Thymus (tissue), 11 donors: ENCODE measurements at regions not wholly inside any gene's neighbourhood (a gene's known extent, or its start where the extent isn't known, plus 50 kb on each side); places are given as distances from the start of the nearest gene placed in this dataset.

Experiments used
- DNase-seq, 9 donors: peaks; one replicate each; pipeline ENCODE4 v3.0.0-alpha.2; 2013; ENCODE audit warnings: low spot score in 9 of 9, low read depth in 6 of 9, missing footprints in 1 of 9
- H3K27ac ChIP-seq, 2 donors: one replicate each; pipeline ENCODE4 v1.5.1; 2013; ENCODE audit warnings: control low read depth in 1 of 2, low read depth in 1 of 2, low read length in 1 of 2, mild to moderate bottlenecking in 1 of 2, moderate library complexity in 1 of 2
- H3K27me3 ChIP-seq, 2 donors: one replicate each; pipeline ENCODE4 v1.5.1; 2013; ENCODE audit warnings: low read length in 1 of 2; ENCODE audit not compliant: control insufficient read depth in 2 of 2, insufficient read depth in 1 of 2
- H3K36me3 ChIP-seq, 2 donors: one replicate each; pipeline ENCODE4 v1.5.1; 2013; ENCODE audit warnings: low read length in 1 of 2, mild to moderate bottlenecking in 1 of 2, moderate library complexity in 1 of 2; ENCODE audit not compliant: control insufficient read depth in 2 of 2, insufficient read depth in 2 of 2
- H3K4me1 ChIP-seq, 2 donors: one replicate each; pipeline ENCODE4 v1.5.1; 2013; ENCODE audit warnings: low read length in 2 of 2; ENCODE audit not compliant: control insufficient read depth in 2 of 2, insufficient read depth in 2 of 2
- H3K4me3 ChIP-seq, 2 donors: one replicate each; pipeline ENCODE4 v1.5.1; 2013; ENCODE audit warnings: low read length in 2 of 2, control low read depth in 1 of 2, mild to moderate bottlenecking in 1 of 2
- H3K9me3 ChIP-seq, 2 donors: one replicate each; pipeline ENCODE4 v1.5.1; 2013; ENCODE audit warnings: low read length in 1 of 2, mild to moderate bottlenecking in 1 of 2; ENCODE audit not compliant: control insufficient read depth in 2 of 2, insufficient read depth in 1 of 2
- WGBS: extraction: QIAGEN DNeasy Blood & Tissue Kit; methylation state at CpG from one replicate; pipeline ENCODE4 v1.1.7; 2013; 5-methylcytosine and 5-hydroxymethylcytosine counted together
- donor health status: healthy.

DNA sequence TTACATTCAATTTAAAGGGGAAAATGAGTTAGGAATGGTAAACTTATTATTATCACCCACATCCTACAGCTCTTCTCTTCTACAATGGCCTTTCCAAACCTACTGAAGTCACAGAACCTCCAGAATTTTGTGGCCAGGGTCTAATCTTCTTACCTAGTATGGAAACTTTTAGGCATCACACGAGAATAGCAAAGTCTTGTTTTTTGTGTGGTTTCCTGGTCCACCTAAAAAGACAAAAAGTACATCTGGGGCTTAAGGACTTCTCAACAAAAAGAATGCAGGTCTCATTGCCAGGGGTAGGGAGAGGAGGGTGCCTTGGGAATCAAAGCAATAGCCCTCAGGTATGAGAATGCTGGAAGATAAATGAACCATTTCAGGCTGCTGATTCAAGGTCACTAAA lies 345.3 kb downstream of the LMX1A start:
- H3K27ac ChIP-seq = no peak overlapping the region
- 86% methylated on average over 1 of the region's 1 CpG for WGBS
- no peaks in the 10 kb centered on the region for H3K36me3 ChIP-seq
- H3K4me3 ChIP-seq = no peak overlapping the region
- no peaks in the 10 kb centered on the region for H3K27me3 ChIP-seq
- no peak for DNase-seq
- no peaks in the 10 kb centered on the region for H3K4me1 ChIP-seq
- no peaks in the 10 kb centered on the region for H3K9me3 ChIP-seq

DNA sequence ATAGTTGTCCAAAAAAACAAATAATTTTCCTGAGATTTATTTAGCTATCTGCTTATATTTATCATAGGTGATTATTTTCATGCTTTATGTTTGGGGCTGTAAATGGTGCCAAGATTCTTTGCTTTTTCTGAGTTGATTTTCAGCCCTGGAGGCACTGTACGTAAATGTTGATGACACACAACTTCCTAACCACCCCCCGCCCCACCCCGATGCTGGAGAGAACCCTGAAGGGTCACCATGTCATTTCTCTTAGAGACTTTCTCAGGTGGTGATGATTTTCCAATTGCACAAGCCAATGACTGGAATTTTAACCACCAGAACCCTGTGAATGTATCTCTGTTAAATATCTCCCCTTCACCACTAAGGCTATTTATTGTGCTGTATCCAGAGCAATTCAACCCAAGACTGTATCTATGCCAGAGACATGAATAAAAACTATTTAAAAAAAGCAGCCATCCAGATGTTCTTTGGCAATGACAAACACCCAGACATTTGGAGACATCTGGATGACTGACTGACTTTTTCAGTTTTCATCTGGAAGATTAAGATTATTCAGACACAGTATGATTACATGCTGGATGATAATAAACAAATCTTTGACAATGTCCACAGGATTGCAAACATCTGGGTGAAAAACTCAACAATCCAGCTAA lies 346.0 kb downstream of the LMX1A start:
- no peaks in the 10 kb centered on the region for H3K27me3 ChIP-seq
- no peaks in the 10 kb centered on the region for H3K9me3 ChIP-seq
- H3K27ac ChIP-seq = no peak overlapping the region
- no peaks in the 10 kb centered on the region for H3K36me3 ChIP-seq
- H3K4me1 ChIP-seq = no peaks in the 10 kb centered on the region
- WGBS = 78% methylated on average over 3 of the region's 3 CpGs
- DNase-seq = no peak
- H3K4me3 ChIP-seq = no peak overlapping the region

DNA sequence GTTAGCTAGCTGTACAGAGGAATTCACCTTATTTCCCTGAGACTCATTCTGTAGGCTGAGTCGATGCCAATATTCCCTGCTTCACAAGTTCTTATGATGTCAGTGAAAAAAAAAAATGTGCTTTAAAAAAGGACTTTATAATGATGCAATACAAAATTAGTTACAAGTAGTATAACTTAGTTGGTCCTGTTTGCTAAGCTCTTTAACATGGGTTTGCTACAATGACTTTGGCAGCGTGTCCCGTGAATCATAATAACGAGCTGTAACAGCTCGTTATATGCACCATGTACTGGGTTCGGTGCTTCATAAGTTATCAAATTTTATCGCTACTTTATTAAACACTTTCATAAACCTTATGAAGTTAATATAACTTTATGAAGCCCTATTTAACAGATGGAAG lies 349.7 kb downstream of the LMX1A start:
- no peak overlapping the region for H3K4me3 ChIP-seq
- WGBS = 97% methylated on average over 7 of the region's 7 CpGs
- H3K36me3 ChIP-seq = no peaks in the 10 kb centered on the region
- no peaks in the 10 kb centered on the region for H3K27me3 ChIP-seq
- no peaks in the 10 kb centered on the region for H3K9me3 ChIP-seq
- no peaks in the 10 kb centered on the region for H3K4me1 ChIP-seq
- H3K27ac ChIP-seq = no peak overlapping the region
- no peak for DNase-seq

DNA sequence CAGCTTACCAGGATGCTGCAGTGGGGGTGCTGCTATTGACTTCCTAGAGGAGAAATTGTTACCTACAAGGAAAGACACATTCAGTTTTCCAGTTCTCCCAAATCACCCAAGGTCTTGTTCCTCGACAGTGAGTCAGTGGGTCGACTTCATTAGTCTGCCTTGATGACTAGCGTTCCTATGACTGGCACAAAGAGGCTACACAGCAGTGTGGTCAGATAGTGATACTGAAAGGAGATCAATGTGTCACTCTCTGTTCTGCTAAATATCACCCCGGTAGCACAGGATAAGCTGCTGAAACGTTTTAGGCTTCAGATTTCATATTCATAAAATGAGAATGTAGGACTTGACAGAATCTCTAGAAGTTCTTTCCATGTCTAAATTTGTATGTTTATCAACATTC lies 357.4 kb downstream of the LMX1A start:
- no peaks in the 10 kb centered on the region for H3K4me1 ChIP-seq
- DNase-seq = no peak
- WGBS = 89% methylated on average over 5 of the region's 5 CpGs
- no peaks in the 10 kb centered on the region for H3K27me3 ChIP-seq
- H3K4me3 ChIP-seq = no peak overlapping the region
- no peaks in the 10 kb centered on the region for H3K36me3 ChIP-seq
- H3K9me3 ChIP-seq = no peaks in the 10 kb centered on the region
- H3K27ac ChIP-seq = no peak overlapping the region

DNA sequence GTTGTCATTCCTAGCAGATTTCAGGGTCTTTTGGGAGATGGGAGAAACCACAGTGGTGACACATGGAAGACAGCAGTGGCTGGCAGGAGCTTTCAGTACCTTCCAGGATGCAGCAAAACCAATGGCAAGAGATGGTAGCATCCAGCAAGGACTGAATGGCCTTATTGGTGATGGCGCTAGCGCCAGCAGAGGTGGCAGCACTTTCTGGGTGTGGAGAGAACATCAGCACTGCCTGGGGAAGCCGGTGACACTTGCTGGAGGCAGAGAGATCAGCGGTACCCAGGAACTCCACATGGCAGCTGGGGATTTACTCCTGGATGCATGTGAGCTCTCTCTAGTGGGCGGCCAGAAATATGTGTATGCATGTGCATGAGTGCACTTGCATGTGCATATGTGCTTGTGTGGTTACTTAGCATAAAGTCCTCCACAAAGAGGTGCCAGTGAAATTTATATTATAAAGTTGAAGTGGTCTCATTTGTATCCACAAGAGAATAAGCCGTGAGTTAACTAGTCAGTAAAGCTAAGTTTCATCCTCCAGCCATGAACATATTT lies 364.7 kb downstream of the LMX1A start:
- WGBS = 97% methylated on average over 6 of the region's 6 CpGs
- no peak for DNase-seq

DNA sequence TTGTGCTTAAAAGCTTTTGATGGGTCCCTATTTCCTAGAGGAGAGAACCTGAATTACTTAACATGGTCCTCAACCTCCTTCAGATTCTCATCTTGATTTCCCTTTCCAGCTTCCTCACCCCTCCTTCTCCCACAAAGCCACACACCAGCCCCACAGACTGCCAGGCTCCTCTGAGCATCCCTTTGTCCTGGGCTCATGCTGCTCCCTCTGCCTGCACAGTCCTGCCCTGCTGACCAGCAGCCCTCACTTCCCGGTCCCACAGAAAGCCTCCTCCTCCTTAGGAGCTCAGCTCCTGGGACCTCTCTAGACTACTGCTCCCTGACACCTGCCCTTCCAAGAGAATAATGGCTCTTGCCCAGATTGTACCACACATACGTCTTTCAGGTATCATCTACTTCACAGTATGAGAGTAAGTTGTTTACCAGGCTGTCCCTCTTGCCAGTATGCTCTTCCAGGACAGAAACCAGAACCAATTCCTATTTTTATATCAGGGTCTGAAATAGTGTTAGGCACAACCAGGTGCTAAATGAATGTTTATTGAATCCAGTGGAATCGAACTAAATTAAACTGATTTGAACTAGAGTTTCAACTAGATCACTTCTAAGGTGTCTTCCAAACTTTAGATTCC lies 373.4 kb downstream of the LMX1A start:
- DNase-seq = no peak
- no peak overlapping the region for H3K4me3 ChIP-seq
- no peaks in the 10 kb centered on the region for H3K27me3 ChIP-seq
- no peak overlapping the region for H3K27ac ChIP-seq
- 90% methylated on average over 3 of the region's 3 CpGs for WGBS
- no peaks in the 10 kb centered on the region for H3K4me1 ChIP-seq
- no peaks in the 10 kb centered on the region for H3K36me3 ChIP-seq
- H3K9me3 ChIP-seq = no peaks in the 10 kb centered on the region

More for the DNA sequence above, 364.7 kb downstream of the LMX1A start:
- Histone ChIP-seq H3K36me3 (no peaks in the 10 kb centered on the region), H3K27ac (no peak overlapping the region), H3K4me1 (no peaks in the 10 kb centered on the region), H3K9me3 (no peaks in the 10 kb centered on the region), H3K4me3 (no peak overlapping the region), H3K27me3 (no peaks in the 10 kb centered on the region)

DNA sequence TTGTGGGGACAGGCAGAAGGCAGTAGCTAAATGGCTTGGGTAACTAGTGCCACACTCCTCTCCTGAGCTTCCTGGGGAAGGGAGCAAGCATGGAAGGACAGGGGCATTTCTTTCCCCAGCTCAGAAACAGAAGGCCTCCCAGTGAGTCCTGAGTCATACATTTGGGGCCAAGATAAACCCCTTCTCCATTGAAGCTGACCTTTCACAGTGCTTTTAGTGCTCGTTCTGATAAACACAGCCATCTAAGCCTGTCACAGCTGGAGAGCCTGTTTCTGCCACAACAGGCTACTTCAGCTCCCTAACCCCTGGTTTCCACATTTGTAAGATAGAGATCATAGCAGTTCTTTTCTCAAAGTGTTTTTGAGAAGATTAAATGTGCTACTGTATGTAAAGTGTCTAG lies 374.0 kb downstream of the LMX1A start:
- WGBS = 82% methylated on average over 1 of the region's 1 CpG
- Histone ChIP-seq H3K27me3 (no peaks in the 10 kb centered on the region), H3K4me1 (no peaks in the 10 kb centered on the region), H3K27ac (no peak overlapping the region), H3K9me3 (no peaks in the 10 kb centered on the region), H3K4me3 (no peak overlapping the region), H3K36me3 (no peaks in the 10 kb centered on the region)
- no peak for DNase-seq

DNA sequence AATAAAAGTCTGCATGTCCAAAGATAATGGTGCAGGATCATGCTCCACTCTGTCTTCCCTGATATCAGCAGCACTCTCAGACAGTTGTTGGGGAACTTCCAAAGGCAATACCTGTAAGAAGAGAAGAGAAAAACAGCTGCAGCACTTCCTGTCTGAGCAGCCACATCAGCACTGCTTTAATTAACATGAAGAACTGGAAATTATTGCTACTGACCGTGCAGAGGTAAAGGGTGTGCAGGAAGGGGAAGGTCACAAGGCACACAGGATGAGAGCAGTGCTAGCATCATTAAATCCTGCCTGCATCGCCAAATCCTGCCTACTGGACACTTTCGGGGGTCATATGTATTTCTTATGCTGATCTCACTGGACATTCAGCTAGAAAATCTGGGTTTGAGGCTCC lies 379.0 kb downstream of the LMX1A start:
- Histone ChIP-seq H3K27me3 (no peaks in the 10 kb centered on the region), H3K4me1 (no peaks in the 10 kb centered on the region), H3K27ac (no peak overlapping the region), H3K9me3 (no peaks in the 10 kb centered on the region), H3K36me3 (no peaks in the 10 kb centered on the region), H3K4me3 (no peak overlapping the region)
- no peak for DNase-seq
- whole genome bisulfite sequencing = 72% methylated on average over 3 of the region's 3 CpGs

DNA sequence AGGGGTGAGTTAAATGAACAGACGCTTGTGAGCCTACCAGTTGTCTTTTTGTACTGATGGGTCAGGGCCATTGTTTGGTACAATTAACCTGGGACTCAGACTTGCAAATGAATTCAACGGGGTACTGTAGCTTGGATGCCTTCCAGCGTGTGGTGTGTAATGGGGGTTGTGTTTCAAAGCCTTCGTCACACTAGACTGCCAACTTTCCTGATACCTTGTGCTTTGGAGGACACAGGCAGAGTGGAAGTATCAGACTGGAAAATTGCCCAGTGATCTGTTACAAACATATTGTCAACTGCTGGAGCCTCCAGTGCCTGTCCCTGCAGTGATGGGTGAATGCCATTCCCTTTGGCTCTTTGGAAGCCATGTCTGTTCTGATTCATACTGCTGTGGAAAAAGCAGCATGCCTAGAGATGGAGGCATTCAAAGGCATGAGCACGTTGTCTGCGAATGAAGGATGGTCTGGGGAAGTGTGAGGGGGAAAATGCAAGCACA lies 384.5 kb downstream of the LMX1A start:
- Histone ChIP-seq H3K4me3 (no peak overlapping the region), H3K27ac (no peak overlapping the region), H3K4me1 (no peaks in the 10 kb centered on the region), H3K9me3 (no peaks in the 10 kb centered on the region), H3K36me3 (no peaks in the 10 kb centered on the region), H3K27me3 (no peaks in the 10 kb centered on the region)
- peak in 1 of 9 donors; percentile 5 for DNase-seq
- WGBS = 91% methylated on average over 6 of the region's 6 CpGs
